GM12865 (cell line): ENCODE measurements at regions not wholly inside any gene's neighbourhood (a gene's known extent, or its start where the extent isn't known, plus 50 kb on each side); places are given as distances from the start of the nearest gene placed in this dataset.

Source experiments
- DNase-seq: peaks from one replicate; pipeline ENCODE4 v3.0.0; 2010; ENCODE audit warnings: low read depth
- H3K4me3 ChIP-seq: 2 replicates; pipeline ENCODE4 v1.5.1; 2011; ENCODE audit warnings: mild to moderate bottlenecking, low read depth, low read length, control low read depth
- TF ChIP-seq, protein P1 (sequence below): IDR thresholded peaks from 2 replicates; pipeline ENCODE4 v1.5.1; 2011; ENCODE audit warnings: low read length, control low read depth, low read depth, inconsistent platforms; ENCODE audit not compliant: insufficient read depth; ENCODE audit errors: missing control alignments

- no peak for DNase-seq
- TF ChIP-seq, protein P1, sequence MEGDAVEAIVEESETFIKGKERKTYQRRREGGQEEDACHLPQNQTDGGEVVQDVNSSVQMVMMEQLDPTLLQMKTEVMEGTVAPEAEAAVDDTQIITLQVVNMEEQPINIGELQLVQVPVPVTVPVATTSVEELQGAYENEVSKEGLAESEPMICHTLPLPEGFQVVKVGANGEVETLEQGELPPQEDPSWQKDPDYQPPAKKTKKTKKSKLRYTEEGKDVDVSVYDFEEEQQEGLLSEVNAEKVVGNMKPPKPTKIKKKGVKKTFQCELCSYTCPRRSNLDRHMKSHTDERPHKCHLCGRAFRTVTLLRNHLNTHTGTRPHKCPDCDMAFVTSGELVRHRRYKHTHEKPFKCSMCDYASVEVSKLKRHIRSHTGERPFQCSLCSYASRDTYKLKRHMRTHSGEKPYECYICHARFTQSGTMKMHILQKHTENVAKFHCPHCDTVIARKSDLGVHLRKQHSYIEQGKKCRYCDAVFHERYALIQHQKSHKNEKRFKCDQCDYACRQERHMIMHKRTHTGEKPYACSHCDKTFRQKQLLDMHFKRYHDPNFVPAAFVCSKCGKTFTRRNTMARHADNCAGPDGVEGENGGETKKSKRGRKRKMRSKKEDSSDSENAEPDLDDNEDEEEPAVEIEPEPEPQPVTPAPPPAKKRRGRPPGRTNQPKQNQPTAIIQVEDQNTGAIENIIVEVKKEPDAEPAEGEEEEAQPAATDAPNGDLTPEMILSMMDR = no peak
- no peak overlapping the region for H3K4me3 ChIP-seq
These were observed 459.8 kb downstream of the CDH8 start for GRCh38 chr16:61576476-61576875.

DNA sequence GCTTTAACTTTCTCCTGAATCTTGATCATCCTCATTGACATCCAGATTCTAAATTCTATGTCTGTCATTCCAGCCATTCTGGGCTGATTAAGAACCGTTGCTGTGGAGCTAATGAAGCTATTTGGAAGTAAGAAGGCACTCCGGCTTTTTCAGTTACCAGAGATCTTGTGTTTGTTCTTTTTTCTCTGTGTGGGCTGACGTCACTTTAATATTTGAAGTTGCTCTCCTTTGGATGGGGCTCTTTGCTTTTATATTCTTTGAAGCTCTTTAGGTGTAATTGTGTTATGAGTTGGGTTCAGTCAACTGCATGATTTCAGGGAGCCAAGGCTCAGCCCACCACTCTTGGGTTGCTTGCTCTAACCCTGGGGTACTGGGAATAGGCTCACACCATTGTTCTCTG is 460.6 kb downstream of the CDH8 start:
- no peak for DNase-seq
- TF ChIP-seq, protein P1 = no peak
- no peak overlapping the region for H3K4me3 ChIP-seq

DNA sequence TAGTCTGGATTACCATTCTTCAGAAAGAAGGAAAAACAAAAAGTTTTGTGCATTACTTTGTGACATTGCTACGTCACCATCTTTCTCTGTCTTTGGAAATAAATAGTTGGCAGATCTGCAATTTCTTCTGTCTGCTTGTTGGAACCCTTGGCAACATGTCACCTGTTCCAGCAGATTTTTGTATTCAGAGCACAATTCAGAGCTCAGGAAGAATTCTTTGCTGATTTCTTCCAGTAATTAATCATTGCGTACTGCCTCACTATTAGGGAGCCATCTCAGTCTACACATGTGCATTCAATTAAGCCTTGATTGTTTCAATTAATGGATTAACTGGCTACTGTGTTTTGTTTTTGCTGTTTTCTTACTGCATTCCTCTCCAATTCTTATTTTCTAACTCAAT is 467.2 kb downstream of the CDH8 start:
- TF ChIP-seq, protein P1 = no peak
- no peak for DNase-seq
- no peak overlapping the region for H3K4me3 ChIP-seq

GRCh38 chr16:61564716-61565115 is 471.5 kb downstream of the CDH8 start:
- TF ChIP-seq, protein P1 = no peak
- H3K4me3 ChIP-seq = no peak overlapping the region
- no peak for DNase-seq

GRCh38 chr16:61555718-61556441 is 480.4 kb downstream of the CDH8 start:
- H3K4me3 ChIP-seq = no peak overlapping the region
- DNase-seq = no peak
- TF ChIP-seq, protein P1 = no peak

- H3K4me3 ChIP-seq = no peak overlapping the region
- TF ChIP-seq, protein P1 = no peak
- DNase-seq = no peak
These were observed 486.9 kb downstream of the CDH8 start for GRCh38 chr16:61549327-61549726.

GRCh38 chr16:61547626-61548025 is 488.6 kb downstream of the CDH8 start:
- no peak overlapping the region for H3K4me3 ChIP-seq
- no peak for DNase-seq
- TF ChIP-seq, protein P1 = no peak
